ENCODE measurements at regions not wholly inside any gene's neighbourhood (a gene's known extent, or its start where the extent isn't known, plus 50 kb on each side); places are given as distances from the start of the nearest gene placed in this dataset.

- no peak for TF ChIP-seq POLR2A (IDR thresholded peaks at IDR 0.05; ENCODE audit: low read length)
- TF ChIP-seq GATA1 (IDR thresholded peaks at IDR 0.05; ENCODE audit: low read depth, low read length) = no peak
Measured at GRCh38 chr21:19244502-19245187, 841.1 kb upstream of the TMPRSS15 start.
